Activated CD4-positive, alpha-beta memory T cell treated with anti-CD3 and anti-CD28 coated beads for 36 hours (primary cell): ENCODE measurements at regions not wholly inside any gene's neighbourhood (a gene's known extent, or its start where the extent isn't known, plus 50 kb on each side); places are given as distances from the start of the nearest gene placed in this dataset.

ENCODE experiments used
- CTCF ChIA-PET: fragments of 350-600 bp; sonication (Branson Sonifier 250); formaldehyde crosslinking; loops from one replicate; lab custom pipeline; 2021; ENCODE audit warnings: antibody characterized with exemption, inconsistent platforms; lab: Charles Lee
- POLR2A ChIA-PET: fragments of 350-600 bp; sonication (Branson Sonifier 250); formaldehyde crosslinking; loops from one replicate; lab custom pipeline; 2021; ENCODE audit warnings: antibody characterized with exemption; lab: Charles Lee
- DNase-seq: peaks from one replicate; pipeline ENCODE4 v3.0.0-alpha.2; 2020
- H3K27ac Mint-ChIP-seq: one replicate; pipeline ENCODE4 v1.8.0; 2021; ENCODE audit warnings: mixed read lengths
- H3K27me3 Mint-ChIP-seq: one replicate; pipeline ENCODE4 v1.8.0; 2021; ENCODE audit warnings: mixed read lengths
- H3K36me3 Mint-ChIP-seq: one replicate; pipeline ENCODE4 v1.8.0; 2021; ENCODE audit warnings: mixed read lengths
- H3K4me1 Mint-ChIP-seq: one replicate; pipeline ENCODE4 v1.8.0; 2021; ENCODE audit warnings: low read depth, mixed read lengths
- H3K4me3 Mint-ChIP-seq: one replicate; pipeline ENCODE4 v1.8.0; 2021; ENCODE audit warnings: mild to moderate bottlenecking, mixed read lengths
- H3K9me3 Mint-ChIP-seq: one replicate; pipeline ENCODE4 v1.8.0; 2021; ENCODE audit warnings: mixed read lengths
- intact Hi-C: fragments of 100-400 bp; cut with micrococcal nuclease; formaldehyde crosslinking; loops from one replicate; pipeline ENCODE4 v1.15.1; 2023

- intact Hi-C loops = no loop called here
- ChIA-PET POLR2A (no interaction called here), CTCF (no interaction called here)
- H3K9me3 Mint-ChIP-seq = no peaks in the 10 kb centered on the region
- DNase-seq = no peak
- H3K4me3 Mint-ChIP-seq = no peak overlapping the region
- H3K27ac Mint-ChIP-seq = no peak overlapping the region
- H3K4me1 Mint-ChIP-seq = no peaks in the 10 kb centered on the region
- H3K36me3 Mint-ChIP-seq = no peaks in the 10 kb centered on the region
- peaks cover 7% of the 10 kb centered on the region for H3K27me3 Mint-ChIP-seq
These were observed 684.2 kb downstream of the EPHA4 start for GRCh38 chr2:220887876-220888275.

GRCh38 chr2:220890931-220891330, 681.2 kb downstream of the EPHA4 start:
- H3K4me3 Mint-ChIP-seq = no peak overlapping the region
- intact Hi-C loops = no loop called here
- H3K36me3 Mint-ChIP-seq = no peaks in the 10 kb centered on the region
- H3K27ac Mint-ChIP-seq = no peak overlapping the region
- no peaks in the 10 kb centered on the region for H3K9me3 Mint-ChIP-seq
- peaks cover 7% of the 10 kb centered on the region for H3K27me3 Mint-ChIP-seq
- ChIA-PET CTCF (no interaction called here), POLR2A (no interaction called here)
- DNase-seq = no peak
- H3K4me1 Mint-ChIP-seq = no peaks in the 10 kb centered on the region

- Mint-ChIP-seq H3K9me3 (no peaks in the 10 kb centered on the region), H3K4me1 (no peaks in the 10 kb centered on the region), H3K36me3 (no peaks in the 10 kb centered on the region), H3K4me3 (no peak overlapping the region), H3K27me3 (peaks cover 7% of the 10 kb centered on the region), H3K27ac (no peak overlapping the region)
- no peak for DNase-seq
- ChIA-PET POLR2A (no interaction called here), CTCF (no interaction called here)
- intact Hi-C loops = no loop called here
These were observed 680.7 kb downstream of the EPHA4 start for GRCh38 chr2:220891405-220891804.

- ChIA-PET CTCF (no interaction called here), POLR2A (no interaction called here)
- Mint-ChIP-seq H3K36me3 (no peaks in the 10 kb centered on the region), H3K4me1 (no peaks in the 10 kb centered on the region), H3K4me3 (no peak overlapping the region), H3K9me3 (no peaks in the 10 kb centered on the region), H3K27me3 (peaks cover 7% of the 10 kb centered on the region), H3K27ac (no peak overlapping the region)
- intact Hi-C loops = no loop called here
- no peak for DNase-seq
These were observed 680.0 kb downstream of the EPHA4 start for GRCh38 chr2:220892018-220892634.

- peaks cover 7% of the 10 kb centered on the region for H3K27me3 Mint-ChIP-seq
- H3K36me3 Mint-ChIP-seq = no peaks in the 10 kb centered on the region
- no peak overlapping the region for H3K27ac Mint-ChIP-seq
- H3K4me3 Mint-ChIP-seq = no peak overlapping the region
- POLR2A ChIA-PET = interaction anchor here (0.6 kb wide), 1 partner anchor 480 kb away, joined by 3 read pairs; no protein-coding TSS in a partner anchor
- intact Hi-C loops = no loop called here
- H3K9me3 Mint-ChIP-seq = no peaks in the 10 kb centered on the region
- no peaks in the 10 kb centered on the region for H3K4me1 Mint-ChIP-seq
- DNase-seq = no peak
- CTCF ChIA-PET = no interaction called here
These were observed 678.7 kb downstream of the EPHA4 start for GRCh38 chr2:220893411-220893810.

- ChIA-PET CTCF (no interaction called here), POLR2A (interaction anchor here (0.5 kb wide), 1 partner anchor 601 kb away, joined by 4 read pairs; no protein-coding TSS in a partner anchor)
- Mint-ChIP-seq H3K36me3 (no peaks in the 10 kb centered on the region), H3K27ac (no peak overlapping the region), H3K27me3 (peaks cover 7% of the 10 kb centered on the region), H3K4me1 (no peaks in the 10 kb centered on the region), H3K9me3 (no peaks in the 10 kb centered on the region), H3K4me3 (no peak overlapping the region)
- intact Hi-C loops = no loop called here
- no peak for DNase-seq
These were observed 678.0 kb downstream of the EPHA4 start for GRCh38 chr2:220894069-220894468.

- H3K4me3 Mint-ChIP-seq = no peak overlapping the region
- H3K4me1 Mint-ChIP-seq = no peaks in the 10 kb centered on the region
- no peaks in the 10 kb centered on the region for H3K9me3 Mint-ChIP-seq
- intact Hi-C loops = no loop called here
- no peak overlapping the region for H3K27ac Mint-ChIP-seq
- H3K27me3 Mint-ChIP-seq = no peaks in the 10 kb centered on the region
- ChIA-PET POLR2A (no interaction called here), CTCF (no interaction called here)
- no peaks in the 10 kb centered on the region for H3K36me3 Mint-ChIP-seq
- DNase-seq = no peak
These were observed 672.6 kb downstream of the EPHA4 start for GRCh38 chr2:220899492-220899891.

GRCh38 chr2:220904015-220904414, 668.1 kb downstream of the EPHA4 start:
- Mint-ChIP-seq H3K9me3 (no peaks in the 10 kb centered on the region), H3K4me1 (no peaks in the 10 kb centered on the region), H3K27me3 (no peaks in the 10 kb centered on the region), H3K36me3 (no peaks in the 10 kb centered on the region), H3K4me3 (no peak overlapping the region), H3K27ac (no peak overlapping the region)
- ChIA-PET CTCF (no interaction called here), POLR2A (no interaction called here)
- intact Hi-C loops = no loop called here
- no peak for DNase-seq

- DNase-seq = no peak
- intact Hi-C loops = no loop called here
- ChIA-PET POLR2A (no interaction called here), CTCF (no interaction called here)
- no peaks in the 10 kb centered on the region for H3K27me3 Mint-ChIP-seq
- H3K4me3 Mint-ChIP-seq = no peak overlapping the region
- H3K36me3 Mint-ChIP-seq = no peaks in the 10 kb centered on the region
- no peaks in the 10 kb centered on the region for H3K4me1 Mint-ChIP-seq
- H3K9me3 Mint-ChIP-seq = no peaks in the 10 kb centered on the region
- no peak overlapping the region for H3K27ac Mint-ChIP-seq
These were observed 658.7 kb downstream of the EPHA4 start for GRCh38 chr2:220913384-220913783.

- no peak overlapping the region for H3K27ac Mint-ChIP-seq
- H3K27me3 Mint-ChIP-seq = peaks cover 4% of the 10 kb centered on the region
- no peak for DNase-seq
- CTCF ChIA-PET = no interaction called here
- H3K36me3 Mint-ChIP-seq = no peaks in the 10 kb centered on the region
- H3K4me1 Mint-ChIP-seq = no peaks in the 10 kb centered on the region
- no peaks in the 10 kb centered on the region for H3K9me3 Mint-ChIP-seq
- H3K4me3 Mint-ChIP-seq = no peak overlapping the region
- intact Hi-C loops = no loop called here
- POLR2A ChIA-PET = no interaction called here
These were observed 656.9 kb downstream of the EPHA4 start for GRCh38 chr2:220915092-220915623.

GRCh38 chr2:220916931-220917330, 655.2 kb downstream of the EPHA4 start:
- POLR2A ChIA-PET = no interaction called here
- Mint-ChIP-seq H3K4me3 (no peak overlapping the region), H3K36me3 (no peaks in the 10 kb centered on the region), H3K4me1 (no peaks in the 10 kb centered on the region), H3K27me3 (peaks cover 8% of the 10 kb centered on the region), H3K27ac (no peak overlapping the region), H3K9me3 (no peaks in the 10 kb centered on the region)
- intact Hi-C loops = no loop called here
- no peak for DNase-seq
- CTCF ChIA-PET = no interaction called here

- H3K4me3 Mint-ChIP-seq = no peak overlapping the region
- H3K36me3 Mint-ChIP-seq = peaks cover 2% of the 10 kb centered on the region
- CTCF ChIA-PET = no interaction called here
- peaks cover 1% of the 10 kb centered on the region for H3K27me3 Mint-ChIP-seq
- no peak for DNase-seq
- peaks cover 26% of the 10 kb centered on the region for H3K9me3 Mint-ChIP-seq
- intact Hi-C loops = loop anchor here (10.0 kb wide), 1 partner anchor 246 kb away; no protein-coding TSS in a partner anchor
- no peak overlapping the region for H3K27ac Mint-ChIP-seq
- POLR2A ChIA-PET = no interaction called here
- H3K4me1 Mint-ChIP-seq = peaks cover 1% of the 10 kb centered on the region
These were observed 641.6 kb downstream of the EPHA4 start for GRCh38 chr2:220930271-220931076.
